GM10248 (cell line): ENCODE measurements at regions not wholly inside any gene's neighbourhood (a gene's known extent, or its start where the extent isn't known, plus 50 kb on each side); places are given as distances from the start of the nearest gene placed in this dataset.

ENCODE experiments used
- CTCF ChIA-PET: fragments of 300-600 bp; sonication (Branson Sonifier 250); formaldehyde crosslinking; extraction: SDS; loops from one replicate; lab custom pipeline; 2021; ENCODE audit warnings: antibody characterized with exemption; lab: Yijun Ruan, JAX
- POLR2A ChIA-PET: fragments of 350-650 bp; sonication (Branson Sonifier 250); formaldehyde crosslinking; extraction: SDS; loops from one replicate; lab custom pipeline; 2020; ENCODE audit warnings: antibody characterized with exemption; lab: Yijun Ruan, JAX
- DNase-seq: peaks from one replicate; pipeline ENCODE4 v3.0.0; 2012; ENCODE audit errors: extremely low spot score
- CTCF ChIP-seq: IDR thresholded peaks from 2 replicates; pipeline ENCODE4 v1.5.1; 2012; ENCODE audit warnings: mild to moderate bottlenecking, low read depth; ENCODE audit errors: extremely low read depth, missing control alignments, control extremely low read depth

GRCh38 chr6:14861491-14861943, 384.4 kb upstream of the JARID2 start:
- CTCF ChIA-PET, result interaction anchor here (1.2 kb wide), 1 partner anchor 12 kb away, joined by 3 read pairs; no protein-coding TSS in a partner anchor
- TF ChIP-seq CTCF, result no peak
- POLR2A ChIA-PET, result no interaction called here
- no peak for DNase-seq

- DNase-seq, result no peak
- ChIA-PET CTCF (interaction anchor here (1.0 to 1.3 kb wide), 2 partner anchors 11 to 27 kb away, joined by 4 read pairs; no protein-coding TSS in a partner anchor), POLR2A (no interaction called here)
- no peak for TF ChIP-seq CTCF
These were observed 383.0 kb upstream of the JARID2 start for GRCh38 chr6:14862845-14863244.

GRCh38 chr6:14863902-14864850, 381.7 kb upstream of the JARID2 start:
- no peak for DNase-seq
- CTCF ChIA-PET, result interaction anchor here (0.8 to 1.7 kb wide), 4 partner anchors 12 to 27 kb away, joined by 3 read pairs; no protein-coding TSS in a partner anchor
- no peak for TF ChIP-seq CTCF
- POLR2A ChIA-PET, result no interaction called here

- no peak for TF ChIP-seq CTCF
- ChIA-PET POLR2A (no interaction called here), CTCF (interaction anchor here (1.7 kb wide), 1 partner anchor 19 kb away, joined by 3 read pairs; no protein-coding TSS in a partner anchor)
- DNase-seq, result peak; percentile 36
These were observed 380.3 kb upstream of the JARID2 start for GRCh38 chr6:14865531-14866100.

- TF ChIP-seq CTCF, result no peak
- CTCF ChIA-PET, result interaction anchor here (1.3 kb wide), 1 partner anchor 8 kb away, joined by 4 read pairs; no protein-coding TSS in a partner anchor
- POLR2A ChIA-PET, result no interaction called here
- DNase-seq, result no peak
These were observed 378.1 kb upstream of the JARID2 start for GRCh38 chr6:14867802-14868201.

- CTCF ChIA-PET, result no interaction called here
- DNase-seq, result no peak
- POLR2A ChIA-PET, result no interaction called here
- TF ChIP-seq CTCF, result no peak
These were observed 374.6 kb upstream of the JARID2 start for GRCh38 chr6:14871221-14871620.
